Mammary epithelial cell (primary cell): ENCODE measurements at regions not wholly inside any gene's neighbourhood (a gene's known extent, or its start where the extent isn't known, plus 50 kb on each side); places are given as distances from the start of the nearest gene placed in this dataset.

Experiments used
- CTCF ChIP-seq, 2 donors: IDR thresholded peaks in 1 of 2; conservative IDR thresholded peaks in 1 of 2; 2 replicates each; pipeline ENCODE4 v1.5.1; 2011 to 2012; ENCODE audit warnings: inconsistent platforms in 2 of 2, low read length in 2 of 2, mild to moderate bottlenecking in 2 of 2, control low read depth in 1 of 2, low read depth in 1 of 2; ENCODE audit not compliant: insufficient read depth in 1 of 2; ENCODE audit errors: extremely low read depth in 1 of 2
- EZH2 ChIP-seq: IDR thresholded peaks from 2 replicates; pipeline ENCODE4 v1.6.1; 2012; ENCODE audit warnings: low read length, inconsistent platforms, borderline replicate concordance

- TF ChIP-seq CTCF (conservative IDR thresholded peaks at IDR 0.05 in 1 of 2, IDR thresholded peaks at IDR 0.05 in 1 of 2; ENCODE audit: extremely low read depth in 1 of 2, insufficient read depth in 1 of 2, low read depth in 1 of 2, low read length in 2 of 2) (no peak), EZH2 (no peak)
Observed at GRCh38 chr2:46813680-46814079, 101.9 kb downstream of the MCFD2 start.
